ENCODE measurements at regions not wholly inside any gene's neighbourhood (a gene's known extent, or its start where the extent isn't known, plus 50 kb on each side); places are given as distances from the start of the nearest gene placed in this dataset.

DNA sequence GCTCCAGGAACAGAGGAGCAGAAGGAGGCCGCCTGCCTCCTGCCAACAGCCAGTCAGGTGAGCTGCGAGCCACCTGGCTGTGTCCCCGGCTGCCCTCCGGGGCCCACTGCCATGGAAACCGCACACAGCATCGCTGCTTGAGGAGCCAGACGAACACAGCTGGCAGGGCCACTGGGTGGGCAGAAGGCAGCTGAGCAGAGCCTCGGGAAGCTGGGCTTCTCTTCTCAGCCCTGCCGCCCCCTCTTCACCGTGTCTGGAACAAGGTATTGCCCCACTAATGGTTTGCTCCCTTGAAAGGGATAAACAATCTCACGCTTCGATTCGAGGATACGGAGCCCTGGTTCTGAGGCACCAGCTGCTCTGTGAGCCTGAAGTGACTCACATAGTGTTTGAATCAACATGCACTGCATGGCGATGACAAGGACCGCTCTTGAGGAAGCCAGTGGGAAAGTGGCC, 63.7 kb upstream of the RUFY1 start:
- DNase-seq (ENCODE audit: low read depth), result no peak
- TF ChIP-seq CTCF (conservative IDR thresholded peaks at IDR 0.05; ENCODE audit: low read length), result no peak
- no peak overlapping the region for H3K4me3 ChIP-seq (ENCODE audit: low read length)

DNA sequence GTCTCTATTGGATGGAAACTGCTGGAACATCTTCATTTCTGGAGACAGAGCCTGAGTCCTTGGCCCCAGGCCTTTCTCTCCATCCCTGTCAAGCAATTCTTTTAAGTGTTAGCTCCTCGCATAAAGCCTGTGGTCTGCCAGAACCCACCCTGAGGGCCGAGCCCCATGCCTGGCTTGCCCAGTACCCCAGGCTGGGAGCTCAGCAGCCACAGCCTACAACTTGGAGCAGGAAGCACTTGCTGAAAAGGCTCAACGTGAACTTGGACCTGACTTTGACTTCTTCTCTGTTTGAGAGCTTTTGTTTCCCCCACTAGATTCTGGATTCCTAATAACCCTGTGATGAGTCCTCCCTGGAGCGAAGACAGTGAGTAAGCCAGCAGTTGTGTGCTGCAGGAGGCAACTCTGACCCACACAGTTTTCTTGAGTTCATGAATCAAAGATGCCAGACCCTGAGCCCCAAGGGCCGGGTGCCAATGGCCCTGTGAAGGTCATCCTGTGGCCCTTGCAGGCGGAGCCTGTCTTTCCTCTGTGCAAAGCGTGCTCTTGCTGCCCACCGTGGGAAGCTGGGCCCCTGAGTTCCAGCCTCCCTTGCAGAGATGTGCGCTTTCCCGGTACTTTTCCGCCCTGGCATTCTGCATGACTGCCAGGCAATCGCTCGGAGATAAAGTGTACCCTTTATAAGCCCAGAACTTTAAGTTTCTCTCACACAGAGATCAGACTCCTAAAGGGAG, 64.3 kb upstream of the RUFY1 start:
- no peak for DNase-seq (ENCODE audit: low read depth)

GRCh38 chr5:179484761-179485160, 65.6 kb upstream of the RUFY1 start:
- no peak for DNase-seq (ENCODE audit: low read depth)
- no peak overlapping the region for H3K4me3 ChIP-seq (ENCODE audit: low read length)
- TF ChIP-seq CTCF (conservative IDR thresholded peaks at IDR 0.05; ENCODE audit: low read length), result no peak

More for the DNA sequence above, 64.3 kb upstream of the RUFY1 start:
- H3K4me3 ChIP-seq (ENCODE audit: low read length), result no peak overlapping the region
- no peak for TF ChIP-seq CTCF (conservative IDR thresholded peaks at IDR 0.05; ENCODE audit: low read length)

DNA sequence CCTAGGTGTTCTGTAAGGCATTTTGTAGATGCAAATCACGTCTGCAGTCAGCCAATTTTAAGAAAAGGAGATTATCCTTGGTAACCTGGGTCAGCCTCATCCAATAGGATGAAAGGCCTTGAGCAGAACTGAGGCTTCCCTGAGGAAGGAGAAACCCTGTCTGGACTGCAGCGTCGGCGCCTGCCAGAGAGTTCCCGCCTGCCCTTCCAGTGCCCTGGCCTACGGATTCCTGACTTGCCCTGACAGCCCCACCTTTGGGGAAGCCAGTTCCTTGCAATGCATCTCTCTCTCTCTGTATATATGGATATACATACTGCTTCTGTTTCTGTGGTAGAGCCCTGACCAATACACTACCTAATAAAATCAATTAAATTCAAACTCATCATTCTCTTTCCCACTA, 66.2 kb upstream of the RUFY1 start:
- DNase-seq (ENCODE audit: low read depth), result no peak
- no peak for TF ChIP-seq CTCF (conservative IDR thresholded peaks at IDR 0.05; ENCODE audit: low read length)
- no peak overlapping the region for H3K4me3 ChIP-seq (ENCODE audit: low read length)

GRCh38 chr5:179478624-179479023, 71.7 kb upstream of the RUFY1 start:
- no peak for DNase-seq (ENCODE audit: low read depth)
- no peak overlapping the region for H3K4me3 ChIP-seq (ENCODE audit: low read length)
- TF ChIP-seq CTCF (conservative IDR thresholded peaks at IDR 0.05; ENCODE audit: low read length), result no peak

DNA sequence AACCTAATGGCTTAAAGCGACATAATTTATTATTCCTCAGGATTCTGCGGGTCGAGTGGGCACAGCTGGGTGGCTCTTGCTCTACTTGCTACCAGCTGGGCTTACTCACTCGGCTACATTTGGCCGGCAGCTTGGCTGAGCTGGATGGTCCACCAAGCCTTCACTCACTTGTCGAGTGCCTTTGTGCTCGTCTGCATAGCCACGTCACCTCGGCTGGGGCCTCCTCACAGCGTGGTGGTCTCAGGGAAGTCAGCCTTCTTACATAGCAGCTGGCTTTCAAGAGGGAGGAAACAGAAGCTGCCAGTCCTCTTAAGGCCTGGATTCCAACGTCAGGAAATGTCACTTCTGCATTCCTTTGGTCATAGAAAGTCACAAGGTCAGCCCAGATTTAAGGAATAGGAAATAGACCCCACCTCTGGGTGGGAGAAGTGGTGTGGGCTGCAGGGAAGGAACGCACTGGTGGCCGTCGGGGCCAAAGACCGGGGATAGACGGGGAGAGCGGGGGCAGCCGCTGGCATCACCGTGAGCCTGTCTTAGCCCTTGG, 75.1 kb upstream of the RUFY1 start:
- H3K4me3 ChIP-seq (ENCODE audit: low read length), result no peak overlapping the region
- TF ChIP-seq CTCF (conservative IDR thresholded peaks at IDR 0.05; ENCODE audit: low read length), result no peak
- DNase-seq (ENCODE audit: low read depth), result no peak

DNA sequence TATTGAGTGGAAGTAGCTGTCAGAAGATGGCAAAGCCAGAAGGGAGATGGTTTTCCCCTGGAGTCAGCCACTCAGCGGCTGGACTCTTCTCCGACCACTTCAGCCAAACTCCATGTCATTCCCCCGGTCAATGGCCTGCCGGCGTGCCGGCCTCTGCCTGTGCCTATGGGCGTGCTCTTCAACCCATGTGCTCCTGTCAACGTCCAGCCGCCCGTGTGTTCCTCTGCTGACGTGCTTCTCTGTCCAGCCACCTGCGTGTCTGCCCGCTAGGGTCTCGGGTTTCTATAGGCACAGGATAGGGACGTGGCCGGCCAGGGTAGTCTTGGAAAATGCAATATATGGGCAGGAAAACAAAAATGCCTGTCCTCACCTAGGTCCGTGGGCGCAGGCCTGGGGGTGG, 77.7 kb upstream of the RUFY1 start:
- H3K4me3 ChIP-seq (ENCODE audit: low read length), result no peak overlapping the region
- no peak for DNase-seq (ENCODE audit: low read depth)
- no peak for TF ChIP-seq CTCF (conservative IDR thresholded peaks at IDR 0.05; ENCODE audit: low read length)
